ENCODE measurements at regions not wholly inside any gene's neighbourhood (a gene's known extent, or its start where the extent isn't known, plus 50 kb on each side); places are given as distances from the start of the nearest gene placed in this dataset.

GRCh38 chr6:28727559-28728211 lies 196.1 kb downstream of the TRIM27 start:
- TF ChIP-seq, protein P1, sequence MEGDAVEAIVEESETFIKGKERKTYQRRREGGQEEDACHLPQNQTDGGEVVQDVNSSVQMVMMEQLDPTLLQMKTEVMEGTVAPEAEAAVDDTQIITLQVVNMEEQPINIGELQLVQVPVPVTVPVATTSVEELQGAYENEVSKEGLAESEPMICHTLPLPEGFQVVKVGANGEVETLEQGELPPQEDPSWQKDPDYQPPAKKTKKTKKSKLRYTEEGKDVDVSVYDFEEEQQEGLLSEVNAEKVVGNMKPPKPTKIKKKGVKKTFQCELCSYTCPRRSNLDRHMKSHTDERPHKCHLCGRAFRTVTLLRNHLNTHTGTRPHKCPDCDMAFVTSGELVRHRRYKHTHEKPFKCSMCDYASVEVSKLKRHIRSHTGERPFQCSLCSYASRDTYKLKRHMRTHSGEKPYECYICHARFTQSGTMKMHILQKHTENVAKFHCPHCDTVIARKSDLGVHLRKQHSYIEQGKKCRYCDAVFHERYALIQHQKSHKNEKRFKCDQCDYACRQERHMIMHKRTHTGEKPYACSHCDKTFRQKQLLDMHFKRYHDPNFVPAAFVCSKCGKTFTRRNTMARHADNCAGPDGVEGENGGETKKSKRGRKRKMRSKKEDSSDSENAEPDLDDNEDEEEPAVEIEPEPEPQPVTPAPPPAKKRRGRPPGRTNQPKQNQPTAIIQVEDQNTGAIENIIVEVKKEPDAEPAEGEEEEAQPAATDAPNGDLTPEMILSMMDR (IDR thresholded peaks at IDR 0.05) = no peak
- no peak for TF ChIP-seq NR3C1 (IDR thresholded peaks at IDR 0.05)
- no peak for TF ChIP-seq KDM5A (IDR thresholded peaks at IDR 0.05)
- TF ChIP-seq POLR2A (IDR thresholded peaks at IDR 0.05; ENCODE audit: low read length) = no peak
- TF ChIP-seq CEBPB (IDR thresholded peaks at IDR 0.05) = no peak
- TF ChIP-seq MYC (IDR thresholded peaks at IDR 0.05; ENCODE audit: borderline replicate concordance, low read length) = no peak
- no peak for TF ChIP-seq ESRRA (IDR thresholded peaks at IDR 0.05; ENCODE audit: borderline replicate concordance, low read length)

Measured in A549 (cell line).